KMS-11 (cell line): ENCODE measurements at regions not wholly inside any gene's neighbourhood (a gene's known extent, or its start where the extent isn't known, plus 50 kb on each side); places are given as distances from the start of the nearest gene placed in this dataset.

Source experiments
- H2AFZ ChIP-seq: fragments of 200-600 bp; sonication (generic); 2 replicates; pipeline ENCODE4 v1.6.1; 2016; ENCODE audit warnings: antibody characterized with exemption, mixed run types, low read depth
- H3K27ac ChIP-seq: fragments of 200-600 bp; sonication (generic); 2 replicates; pipeline ENCODE4 v1.6.1; 2016; ENCODE audit warnings: mild to moderate bottlenecking, mixed run types
- H3K27me3 ChIP-seq: fragments of 200-600 bp; sonication (generic); 2 replicates; pipeline ENCODE4 v1.6.1; 2017; ENCODE audit warnings: mild to moderate bottlenecking, low read depth, mixed run types, moderate library complexity; ENCODE audit not compliant: insufficient read depth
- H3K36me3 ChIP-seq: fragments of 200-600 bp; sonication (generic); 2 replicates; pipeline ENCODE4 v1.6.1; 2017; ENCODE audit warnings: mild to moderate bottlenecking, mixed run types; ENCODE audit not compliant: insufficient read depth
- H3K4me1 ChIP-seq: fragments of 200-600 bp; sonication (generic); 2 replicates; pipeline ENCODE4 v1.6.1; 2016; ENCODE audit warnings: mild to moderate bottlenecking, low read depth, mixed run types; ENCODE audit not compliant: poor library complexity, severe bottlenecking
- H3K4me2 ChIP-seq: fragments of 200-600 bp; sonication (generic); 2 replicates; pipeline ENCODE4 v1.7.0; 2016; ENCODE audit warnings: mild to moderate bottlenecking, mixed run types
- H3K4me3 ChIP-seq: fragments of 200-600 bp; sonication (generic); IDR thresholded peaks from 2 replicates; pipeline ENCODE4 v1.6.1; 2017; ENCODE audit warnings: low read depth, low read length, mixed read lengths; ENCODE audit not compliant: insufficient read depth
- H3K79me2 ChIP-seq: fragments of 200-600 bp; sonication (generic); 2 replicates; pipeline ENCODE4 v1.6.1; 2016; ENCODE audit warnings: low read depth, mixed run types; ENCODE audit not compliant: insufficient read depth
- H3K9ac ChIP-seq: fragments of 200-600 bp; sonication (generic); 2 replicates; pipeline ENCODE4 v1.6.1; 2016; ENCODE audit warnings: mild to moderate bottlenecking, mixed run types
- H4K20me1 ChIP-seq: fragments of 200-600 bp; sonication (generic); 2 replicates; pipeline ENCODE4 v1.6.1; 2016; ENCODE audit warnings: mild to moderate bottlenecking, mixed run types; ENCODE audit not compliant: insufficient read depth
- CTCF ChIP-seq: fragments of 200-600 bp; sonication (generic); conservative IDR thresholded peaks from 2 replicates; pipeline ENCODE4 v1.6.1; 2017; ENCODE audit warnings: low read depth, mild to moderate bottlenecking, antibody characterized with exemption, low read length, moderate library complexity, mixed read lengths

DNA sequence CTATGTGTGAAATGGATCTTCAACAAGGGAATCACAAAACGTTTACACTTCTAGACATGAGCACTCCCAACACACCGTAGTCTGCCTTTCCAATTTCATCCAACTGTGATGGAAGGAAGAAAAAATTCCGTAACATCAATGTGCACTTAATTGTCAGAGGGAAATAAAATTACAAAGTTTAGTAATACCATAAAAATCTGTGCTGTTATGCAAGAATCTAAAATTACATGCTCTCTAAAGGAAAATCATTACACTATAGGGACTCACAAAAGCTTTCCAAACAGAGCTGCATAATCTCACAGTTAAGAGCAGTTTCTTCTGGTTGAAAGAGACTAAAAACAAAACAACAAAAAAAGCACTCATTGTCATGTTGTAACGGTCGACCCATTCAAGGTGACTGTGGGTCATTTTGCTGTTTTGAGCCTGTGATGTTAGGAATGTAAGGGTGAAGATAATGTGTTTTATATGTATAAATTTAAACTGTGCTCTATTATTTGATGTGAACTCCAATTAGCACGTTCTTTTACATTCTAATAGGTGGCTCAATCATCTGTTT lies 698.0 kb downstream of the TDRD15 start:
- no peak for TF ChIP-seq CTCF
- Histone ChIP-seq H3K4me2 (no peak overlapping the region), H2AFZ (no peak overlapping the region), H3K9ac (no peak overlapping the region), H3K27ac (no peak overlapping the region), H3K4me1 (no peaks in the 10 kb centered on the region), H3K4me3 (no peak overlapping the region), H3K27me3 (no peaks in the 10 kb centered on the region), H4K20me1 (no peaks in the 10 kb centered on the region), H3K36me3 (no peaks in the 10 kb centered on the region), H3K79me2 (no peaks in the 10 kb centered on the region)

- no peaks in the 10 kb centered on the region for H4K20me1 ChIP-seq
- no peak overlapping the region for H3K4me3 ChIP-seq
- no peaks in the 10 kb centered on the region for H3K27me3 ChIP-seq
- no peaks in the 10 kb centered on the region for H3K79me2 ChIP-seq
- H3K4me1 ChIP-seq: no peaks in the 10 kb centered on the region
- TF ChIP-seq CTCF: no peak
- H3K27ac ChIP-seq: no peak overlapping the region
- H2AFZ ChIP-seq: no peak overlapping the region
- no peaks in the 10 kb centered on the region for H3K36me3 ChIP-seq
- no peak overlapping the region for H3K4me2 ChIP-seq
- H3K9ac ChIP-seq: no peak overlapping the region
Measured at GRCh38 chr2:21822505-21822904, 698.7 kb downstream of the TDRD15 start.

GRCh38 chr2:21833767-21834166 lies 710.0 kb downstream of the TDRD15 start:
- Histone ChIP-seq H3K27ac (no peak overlapping the region), H3K79me2 (no peaks in the 10 kb centered on the region), H3K4me1 (peaks cover 6% of the 10 kb centered on the region), H4K20me1 (no peaks in the 10 kb centered on the region), H3K4me3 (no peak overlapping the region), H3K27me3 (no peaks in the 10 kb centered on the region), H3K4me2 (no peak overlapping the region), H3K9ac (no peak overlapping the region), H2AFZ (no peak overlapping the region), H3K36me3 (no peaks in the 10 kb centered on the region)
- TF ChIP-seq CTCF: no peak

DNA sequence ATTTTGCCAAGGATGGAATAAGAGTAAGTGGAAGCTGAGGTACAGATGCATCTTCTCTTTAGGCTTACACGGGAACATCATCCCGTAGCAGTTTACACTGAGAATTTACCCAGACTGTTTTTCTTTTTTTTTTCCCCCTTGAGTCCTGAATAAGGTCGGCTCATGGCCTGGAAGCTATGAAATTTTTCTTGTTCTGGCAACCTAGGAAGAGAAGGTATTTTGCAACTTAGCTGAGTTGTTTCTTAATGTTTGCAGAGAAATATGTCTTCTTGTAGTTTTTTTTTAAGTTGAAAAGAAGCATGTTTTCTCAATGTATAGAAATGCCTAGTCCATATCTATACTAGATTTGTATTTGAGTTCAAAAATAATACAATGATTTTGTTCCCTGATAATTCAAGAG lies 712.5 kb downstream of the TDRD15 start:
- Histone ChIP-seq H3K36me3 (no peaks in the 10 kb centered on the region), H3K4me1 (peaks cover 6% of the 10 kb centered on the region), H3K9ac (no peak overlapping the region), H3K4me3 (no peak overlapping the region), H3K4me2 (no peak overlapping the region), H3K27ac (no peak overlapping the region), H4K20me1 (no peaks in the 10 kb centered on the region), H2AFZ (no peak overlapping the region), H3K27me3 (no peaks in the 10 kb centered on the region), H3K79me2 (no peaks in the 10 kb centered on the region)
- TF ChIP-seq CTCF: no peak

DNA sequence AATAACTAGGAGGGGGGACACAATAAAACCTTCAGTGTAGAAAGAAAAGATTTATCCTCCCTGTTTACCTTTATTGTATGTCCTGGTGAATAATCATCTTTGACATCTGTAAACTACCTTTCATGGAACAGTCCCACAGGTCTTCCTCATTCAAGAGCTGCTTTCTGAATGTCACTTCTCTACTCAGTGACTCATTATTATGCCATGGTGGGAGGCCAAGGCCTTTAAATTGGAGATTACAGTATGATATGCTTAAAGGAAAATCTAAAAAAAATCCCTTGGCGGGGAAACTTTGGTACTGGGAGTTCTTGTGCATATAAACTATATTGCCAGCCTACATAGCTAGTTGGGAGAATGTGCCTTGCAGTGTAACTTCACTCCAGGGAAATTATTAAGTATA lies 713.0 kb downstream of the TDRD15 start:
- Histone ChIP-seq H4K20me1 (no peaks in the 10 kb centered on the region), H3K36me3 (no peaks in the 10 kb centered on the region), H3K27me3 (no peaks in the 10 kb centered on the region), H3K4me2 (no peak overlapping the region), H3K4me1 (peaks cover 6% of the 10 kb centered on the region), H2AFZ (no peak overlapping the region), H3K4me3 (no peak overlapping the region), H3K27ac (no peak overlapping the region), H3K9ac (no peak overlapping the region), H3K79me2 (no peaks in the 10 kb centered on the region)
- TF ChIP-seq CTCF: no peak
